HG03060 (cell line): ENCODE measurements at regions not wholly inside any gene's neighbourhood (a gene's known extent, or its start where the extent isn't known, plus 50 kb on each side); places are given as distances from the start of the nearest gene placed in this dataset.
"Not testable (repeated sequence)": the region's sequence is repeated elsewhere in the genome, so short reads cannot be mapped to it uniquely, and the experiment has no call there.

ENCODE experiments used
- ATAC-seq: cut with Tn5 transposase; IDR thresholded peaks from one replicate; pipeline ENCODE4 v1.9.1; 2021; ENCODE audit warnings: low read depth, moderate number of reproducible peaks; ENCODE audit not compliant: unreplicated experiment

DNA sequence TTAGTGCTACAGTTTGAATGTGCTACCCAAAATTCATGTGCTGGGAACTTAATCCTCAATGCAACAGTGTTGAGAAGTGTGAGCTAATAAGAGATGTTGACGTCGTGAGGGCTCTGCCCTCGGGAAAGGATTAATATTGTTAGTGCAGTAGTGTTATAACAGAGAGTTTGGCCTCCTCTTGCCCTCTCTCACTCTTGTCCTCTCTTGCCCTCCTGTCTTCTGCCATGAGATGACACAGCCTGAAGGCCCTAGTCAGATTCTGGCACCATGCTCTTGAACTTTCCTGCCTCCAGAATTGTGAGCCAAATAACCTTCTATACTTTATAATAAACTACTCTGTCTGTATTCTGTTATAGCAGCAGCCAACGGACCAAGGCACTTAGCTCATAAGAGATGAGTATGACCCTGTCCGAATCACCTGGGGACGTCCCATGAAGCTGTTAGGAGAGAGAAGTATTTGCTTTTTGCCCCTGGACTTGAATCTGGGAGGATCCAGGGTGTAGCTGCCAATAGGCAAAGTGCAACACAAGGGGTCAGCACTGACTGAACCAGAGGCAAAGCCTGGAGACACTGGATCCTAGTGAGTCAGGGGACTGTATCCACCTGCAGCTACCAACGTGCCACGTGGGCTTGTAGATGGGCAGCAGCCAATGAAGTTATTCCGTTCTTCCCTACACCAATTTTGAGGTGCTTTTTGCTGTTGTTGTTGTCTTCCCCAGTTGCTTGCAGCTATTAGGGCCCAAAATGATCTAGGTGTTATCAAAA lies 233.7 kb downstream of the THBS2 start:
- no peak for ATAC-seq

DNA sequence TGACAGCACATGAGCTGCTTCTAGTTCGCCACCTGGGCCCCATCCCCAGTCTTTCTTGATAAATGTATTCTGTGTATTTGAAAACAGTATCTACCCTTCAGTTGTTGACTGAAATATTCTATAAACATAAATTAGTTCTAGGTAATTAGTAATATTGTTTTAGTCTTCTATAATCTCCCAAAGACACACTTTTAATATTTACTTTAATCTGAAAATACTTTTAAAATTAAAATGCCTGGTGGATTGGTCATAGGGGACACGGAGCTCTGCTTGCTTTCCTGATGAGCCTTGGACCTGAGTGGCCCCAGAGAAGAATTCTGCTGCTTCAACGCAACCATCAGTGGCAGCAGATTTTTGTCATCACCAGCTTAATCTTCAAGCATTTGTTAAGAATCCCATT lies 234.5 kb downstream of the THBS2 start:
- no peak for ATAC-seq

DNA sequence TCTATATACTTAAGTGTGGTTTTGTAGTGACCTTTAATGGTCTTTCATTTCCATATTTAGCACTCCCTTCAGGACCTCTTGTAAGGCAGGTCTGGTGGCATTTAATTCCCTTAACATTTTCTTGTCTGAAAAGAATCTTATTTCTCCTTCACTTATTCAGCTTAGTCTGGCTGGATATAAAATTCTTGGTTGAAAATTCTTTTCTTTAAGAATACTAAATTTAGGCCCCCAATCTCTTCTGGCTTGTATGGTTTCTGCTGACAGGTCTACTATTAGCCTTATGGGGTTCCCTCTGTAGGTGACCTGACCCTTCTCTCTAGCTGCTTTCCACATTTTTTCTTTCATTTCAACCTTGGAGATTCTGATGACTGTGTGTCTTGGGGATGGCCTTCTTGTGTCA lies 236.9 kb downstream of the THBS2 start:
- no peak for ATAC-seq

- no peak for ATAC-seq
Measured at GRCh38 chr6:169014211-169015197, 239.1 kb downstream of the THBS2 start.

DNA sequence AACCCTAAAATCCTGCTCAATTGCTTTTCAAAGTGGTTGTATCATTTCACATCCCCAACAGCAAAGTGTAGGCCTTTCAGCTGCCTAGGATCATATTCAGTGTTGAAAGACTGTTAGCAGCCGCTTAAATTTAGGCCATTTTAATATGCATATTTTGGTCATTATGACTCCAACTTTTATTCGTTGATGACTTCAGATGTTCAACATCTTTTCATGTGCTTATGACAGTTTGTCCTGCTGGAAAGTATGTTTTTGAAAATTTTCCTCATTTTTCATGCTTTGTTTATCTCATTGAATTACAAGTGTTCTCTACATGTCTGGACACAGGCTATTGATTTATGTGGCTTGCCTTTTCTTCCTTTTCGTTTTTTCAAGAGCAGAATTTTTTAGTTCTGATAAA lies 244.0 kb downstream of the THBS2 start:
- ATAC-seq = no peak

GRCh38 chr6:169008641-169009257 lies 244.9 kb downstream of the THBS2 start:
- no peak for ATAC-seq

DNA sequence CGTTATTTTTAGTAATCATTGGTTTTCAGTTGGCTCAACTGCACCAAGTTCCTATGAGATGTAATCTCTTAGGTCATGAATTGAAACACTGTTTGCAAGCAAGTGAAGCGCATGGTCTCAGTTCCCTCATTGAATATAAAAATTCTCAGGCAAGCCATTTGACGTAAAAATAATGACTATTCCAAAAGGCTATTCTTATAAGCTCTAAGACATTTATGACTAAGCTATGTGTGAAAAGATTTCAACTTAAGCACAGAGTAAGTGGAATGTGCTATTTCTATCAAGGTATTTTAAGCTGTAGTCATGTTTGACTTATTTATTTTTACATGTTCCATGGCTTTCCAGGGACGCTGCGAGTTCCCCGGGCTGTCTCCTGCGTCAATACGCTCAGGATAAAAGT lies 248.5 kb downstream of the THBS2 start:
- no peak for ATAC-seq

DNA sequence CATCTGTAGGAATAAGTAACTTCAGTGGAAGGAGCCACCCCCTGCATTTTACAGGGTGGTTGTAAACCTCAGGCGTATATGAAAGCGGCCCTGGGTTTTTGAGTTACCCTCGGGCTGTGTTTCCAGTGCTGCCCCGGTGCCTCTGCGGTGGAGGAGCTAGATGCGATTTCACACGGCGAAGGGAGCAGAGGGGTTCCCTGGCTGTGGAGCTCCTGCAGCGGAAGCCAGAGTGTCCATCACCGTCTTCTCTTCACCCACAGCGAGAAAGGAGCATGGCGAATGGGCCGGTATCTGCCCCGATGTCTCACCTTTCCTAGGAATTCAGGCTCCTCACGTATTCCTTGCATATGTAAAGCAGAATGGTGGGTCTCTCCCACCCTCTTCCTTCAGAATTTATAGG lies 253.6 kb downstream of the THBS2 start:
- no peak for ATAC-seq

GRCh38 chr6:168999392-168999791 lies 254.3 kb downstream of the THBS2 start:
- ATAC-seq = no peak

DNA sequence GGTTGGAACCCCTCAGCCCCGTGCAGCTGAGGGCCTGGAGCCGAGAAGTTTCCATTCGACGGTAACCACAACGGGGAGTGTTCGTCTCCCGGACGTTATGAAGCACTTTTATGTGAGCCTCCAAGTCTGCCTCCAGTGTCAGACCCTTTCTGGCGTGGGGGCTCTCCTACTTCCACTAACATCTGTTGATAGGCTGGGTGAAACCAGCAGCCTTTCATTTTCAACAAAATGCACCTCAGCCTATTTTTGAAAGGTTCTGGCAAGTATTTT lies 257.4 kb downstream of the THBS2 start:
- ATAC-seq = no peak

- no peak for ATAC-seq
Measured at GRCh38 chr6:168995526-168996355, 257.9 kb downstream of the THBS2 start.

GRCh38 chr6:168994956-168995355 lies 258.7 kb downstream of the THBS2 start:
- ATAC-seq = no peak

- ATAC-seq = no peak
Measured at GRCh38 chr6:168992446-168993144, 261.1 kb downstream of the THBS2 start.

GRCh38 chr6:168991695-168992094 lies 262.0 kb downstream of the THBS2 start:
- not testable (repeated sequence) for ATAC-seq

DNA sequence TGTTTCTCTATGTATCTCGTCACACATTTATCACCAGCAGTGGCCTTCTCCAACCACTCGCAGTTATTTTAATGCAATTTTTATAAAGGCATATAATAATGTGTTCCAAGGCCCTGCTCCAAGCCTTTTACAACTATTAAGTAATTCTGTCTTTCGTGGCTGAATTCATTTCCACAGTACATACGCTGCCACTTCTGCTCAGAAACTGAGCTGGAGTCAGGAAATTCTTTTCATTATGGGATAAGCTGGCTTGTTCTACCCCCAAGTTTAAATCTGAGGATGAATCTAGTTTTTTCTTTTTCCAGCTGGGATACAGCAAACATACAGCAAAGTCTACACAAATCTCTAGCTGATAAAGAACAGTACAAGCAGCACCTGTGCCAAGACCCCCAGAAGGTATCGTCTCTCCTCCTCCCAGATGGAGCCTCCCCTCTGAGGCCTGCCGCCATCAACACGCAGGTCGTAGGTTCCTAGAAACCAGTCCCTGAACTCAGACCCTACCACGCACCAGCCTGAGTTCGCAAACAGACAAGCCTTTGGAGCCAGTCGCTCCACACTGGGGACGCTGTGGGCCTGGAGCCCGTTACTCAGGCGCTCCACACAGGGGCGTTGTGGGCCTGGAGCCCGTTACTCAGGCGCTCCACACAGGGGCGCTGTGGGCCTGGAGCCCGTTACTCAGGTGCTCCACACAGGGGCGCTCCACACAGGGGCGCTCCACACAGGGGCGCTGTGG lies 263.5 kb downstream of the THBS2 start:
- ATAC-seq = no peak

DNA sequence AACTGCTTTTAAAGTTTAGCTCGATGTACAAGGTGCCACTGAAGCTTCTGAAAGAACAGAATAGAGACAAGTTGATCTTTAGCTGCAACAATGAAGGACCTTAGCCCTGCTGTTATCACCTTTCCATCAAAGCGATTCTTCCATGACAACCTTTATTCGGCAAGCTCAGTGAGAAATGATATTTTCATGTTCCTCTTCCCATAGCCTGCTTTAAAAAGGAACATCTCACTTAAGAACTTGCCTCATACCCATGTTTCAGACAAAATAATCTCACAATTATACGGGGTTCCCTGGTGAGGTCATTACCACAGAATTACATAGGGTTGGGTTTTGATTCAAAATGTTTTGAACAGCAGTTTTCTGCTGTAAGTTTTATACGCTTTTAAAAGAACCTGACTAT lies 264.2 kb downstream of the THBS2 start:
- no peak for ATAC-seq

GRCh38 chr6:168988801-168989200 lies 264.8 kb downstream of the THBS2 start:
- ATAC-seq = no peak

DNA sequence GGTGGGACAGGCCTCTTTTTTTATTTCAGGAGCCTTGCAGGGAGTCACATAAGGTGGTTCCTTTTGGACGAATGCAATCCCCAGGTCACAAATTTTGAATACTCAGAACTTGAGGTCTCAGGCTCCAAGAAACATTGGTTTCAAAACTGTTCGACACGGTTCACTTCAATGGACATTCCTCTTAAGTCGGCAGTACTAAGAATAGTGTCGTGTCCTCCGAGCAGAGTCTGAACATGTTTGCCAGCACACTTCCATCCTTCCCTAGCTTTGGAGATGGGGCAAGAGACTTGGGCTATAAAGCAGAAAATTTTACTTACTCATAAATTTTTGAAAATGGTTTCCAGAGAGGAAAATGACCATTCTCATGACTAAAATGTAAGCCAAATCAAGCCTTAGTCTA lies 265.4 kb downstream of the THBS2 start:
- ATAC-seq = no peak

- no peak for ATAC-seq
Measured at GRCh38 chr6:168985705-168986104, 267.9 kb downstream of the THBS2 start.
